IMR-90 (cell line): ENCODE measurements at regions not wholly inside any gene's neighbourhood (a gene's known extent, or its start where the extent isn't known, plus 50 kb on each side); places are given as distances from the start of the nearest gene placed in this dataset.

ENCODE experiments used
- ATAC-seq: fragments of 200-7000 bp; cut with Tn5 transposase; 2 replicates; pipeline ENCODE4 v1.9.1; 2020; ENCODE audit warnings: low read depth, mild to moderate bottlenecking, moderate library complexity
- BruUV-seq: library from RNA; stranded (reverse); fragments of 400-500 nt; replicated peaks from 2 replicates; lab custom pipeline; 2021; lab: Mats Ljungman, UMichigan
- CTCF ChIA-PET: fragments of 300-600 bp; formaldehyde crosslinking; extraction: SDS; loops from one replicate; lab custom pipeline; 2021; ENCODE audit warnings: antibody characterized with exemption; lab: Yijun Ruan, JAX
- POLR2A ChIA-PET: fragments of 300-600 bp; sonication (Branson Sonifier 250); formaldehyde crosslinking; loops from one replicate; lab custom pipeline; 2022; ENCODE audit warnings: antibody characterized with exemption; ENCODE audit not compliant: unreplicated experiment; lab: Charles Lee
- DNase-seq: peaks from one replicate; pipeline ENCODE4 v3.0.0; 2013
- H2AFZ ChIP-seq: replicated peaks from 2 replicates; pipeline ENCODE3; 2013; ENCODE audit warnings: low read length, mild to moderate bottlenecking; ENCODE audit not compliant: poor library complexity
- H2AK5ac ChIP-seq: 2 replicates; pipeline ENCODE4 v1.6.1; 2013; ENCODE audit warnings: low read depth, low read length, inconsistent platforms
- H2AK9ac ChIP-seq: replicated peaks from 2 replicates; pipeline ENCODE3; 2013; ENCODE audit warnings: mild to moderate bottlenecking, low read depth, low read length, moderate library complexity; ENCODE audit not compliant: poor library complexity
- H2BK120ac ChIP-seq: 2 replicates; pipeline ENCODE4 v1.6.1; 2013; ENCODE audit warnings: low read depth, low read length, inconsistent platforms
- H2BK15ac ChIP-seq: 3 replicates; pipeline ENCODE4 v1.6.1; 2013; ENCODE audit warnings: low read depth, low read length, inconsistent platforms
- H2BK20ac ChIP-seq: 2 replicates; pipeline ENCODE4 v1.6.1; 2013; ENCODE audit warnings: low read depth, mild to moderate bottlenecking, inconsistent platforms, low read length, moderate library complexity
- H2BK5ac ChIP-seq: 2 replicates; pipeline ENCODE4 v1.6.1; 2013; ENCODE audit warnings: mild to moderate bottlenecking, low read depth, low read length, inconsistent platforms; ENCODE audit not compliant: poor library complexity, severe bottlenecking
- H3K14ac ChIP-seq: replicated peaks from 2 replicates; pipeline ENCODE4 v1.6.1; 2013; ENCODE audit warnings: low read depth, low read length, inconsistent platforms
- H3K18ac ChIP-seq: 2 replicates; pipeline ENCODE4 v1.6.1; 2013; ENCODE audit warnings: low read depth, low read length, control low read depth
- H3K23ac ChIP-seq: 2 replicates; pipeline ENCODE4 v1.6.1; 2013; ENCODE audit warnings: low read depth, low read length, inconsistent platforms
- H3K27ac ChIP-seq: 2 replicates; pipeline ENCODE4 v1.5.1; 2013; ENCODE audit warnings: mild to moderate bottlenecking, control low read depth, low read length; ENCODE audit not compliant: insufficient read depth
- H3K27me3 ChIP-seq: 2 replicates; pipeline ENCODE4 v1.6.1; 2013; ENCODE audit warnings: low read length; ENCODE audit not compliant: control insufficient read depth, insufficient read depth
- H3K36me3 ChIP-seq: 2 replicates; pipeline ENCODE4 v1.6.1; 2013; ENCODE audit warnings: low read length, mixed read lengths; ENCODE audit not compliant: control insufficient read depth, insufficient read depth
- H3K4ac ChIP-seq: 2 replicates; pipeline ENCODE4 v1.6.1; 2013; ENCODE audit warnings: low read depth, low read length, inconsistent platforms
- H3K4me1 ChIP-seq: 2 replicates; pipeline ENCODE4 v1.6.1; 2013; ENCODE audit warnings: low read length, mixed read lengths; ENCODE audit not compliant: control insufficient read depth, insufficient read depth
- H3K4me2 ChIP-seq: 2 replicates; pipeline ENCODE4 v1.6.1; 2013; ENCODE audit warnings: low read depth, mild to moderate bottlenecking, control low read depth, low read length, moderate library complexity
- H3K4me3 ChIP-seq: 2 replicates; pipeline ENCODE4 v1.5.1; 2013; ENCODE audit warnings: low read depth, mild to moderate bottlenecking, control low read depth, low read length, moderate library complexity; ENCODE audit not compliant: insufficient read depth
- H3K56ac ChIP-seq: 2 replicates; pipeline ENCODE4 v1.6.1; 2013; ENCODE audit warnings: low read length, inconsistent platforms; ENCODE audit not compliant: insufficient read depth; ENCODE audit errors: extremely low read depth
- H3K79me1 ChIP-seq, 2 experiments: 2 replicates each; pipeline ENCODE4 v1.6.1; 2013; ENCODE audit warnings: low read length in 2 of 2, inconsistent platforms in 1 of 2, low read depth in 1 of 2
- H3K9ac ChIP-seq: 2 replicates; pipeline ENCODE4 v1.6.1; 2013; ENCODE audit warnings: low read depth, low read length, control low read depth
- H3K9me1 ChIP-seq: 2 replicates; pipeline ENCODE4 v1.6.1; 2013; ENCODE audit warnings: low read length, inconsistent platforms; ENCODE audit not compliant: insufficient read depth
- H3K9me3 ChIP-seq: 2 replicates; pipeline ENCODE4 v1.6.1; 2013; ENCODE audit warnings: low read length; ENCODE audit not compliant: control insufficient read depth, insufficient read depth
- H4K20me1 ChIP-seq: 2 replicates; pipeline ENCODE4 v1.6.1; 2013; ENCODE audit warnings: low read length, inconsistent platforms; ENCODE audit not compliant: insufficient read depth
- H4K5ac ChIP-seq: 2 replicates; pipeline ENCODE4 v1.6.1; 2013; ENCODE audit warnings: mild to moderate bottlenecking, low read depth, low read length, control low read depth
- H4K8ac ChIP-seq, 2 experiments: 2 replicates each; pipeline ENCODE4 v1.6.1; 2013; ENCODE audit warnings: low read depth in 2 of 2, low read length in 2 of 2, control low read depth in 1 of 2, inconsistent platforms in 1 of 2
- H4K91ac ChIP-seq: 2 replicates; pipeline ENCODE4 v1.6.1; 2013; ENCODE audit warnings: low read depth, low read length, inconsistent platforms; ENCODE audit not compliant: insufficient read depth
- BHLHE40 ChIP-seq: fragments of 150-350 bp; IDR thresholded peaks from 2 replicates; pipeline ENCODE4 v1.6.1; 2016; ENCODE audit warnings: mild to moderate bottlenecking, low read depth, low read length
- CEBPB ChIP-seq: IDR thresholded peaks from 2 replicates; pipeline ENCODE4 v1.6.1; 2012; ENCODE audit warnings: low read depth, low read length, improper control_type of control experiment
- CHD1 ChIP-seq: IDR thresholded peaks from 2 replicates; pipeline ENCODE4 v1.6.1; 2012; ENCODE audit warnings: low read depth, low read length, improper control_type of control experiment
- CTCF ChIP-seq: conservative IDR thresholded peaks from 2 replicates; pipeline ENCODE4 v1.5.1; 2012; ENCODE audit warnings: mild to moderate bottlenecking, low read depth, low read length, improper control_type of control experiment
- ELK1 ChIP-seq: fragments of 150-350 bp; IDR thresholded peaks from 2 replicates; pipeline ENCODE4 v1.6.1; 2016; ENCODE audit warnings: low read depth, mild to moderate bottlenecking, low read length, moderate library complexity, borderline replicate concordance
- FOS ChIP-seq: fragments of 150-350 bp; IDR thresholded peaks from 2 replicates; pipeline ENCODE4 v1.6.1; 2016; ENCODE audit warnings: low read depth, low read length
- MAFK ChIP-seq: IDR thresholded peaks from 2 replicates; pipeline ENCODE4 v1.6.1; 2012; ENCODE audit warnings: low read depth, low read length, improper control_type of control experiment
- MAZ ChIP-seq: IDR thresholded peaks from 2 replicates; pipeline ENCODE4 v1.6.1; 2012; ENCODE audit warnings: low read depth, mild to moderate bottlenecking, low read length, improper control_type of control experiment, moderate library complexity, borderline replicate concordance
- MXI1 ChIP-seq: IDR thresholded peaks from 2 replicates; pipeline ENCODE4 v1.6.1; 2012; ENCODE audit warnings: low read depth, mild to moderate bottlenecking, low read length, moderate library complexity, borderline replicate concordance
- NFE2L2 ChIP-seq: fragments of 150-350 bp; IDR thresholded peaks from 2 replicates; pipeline ENCODE4 v1.6.1; 2016; ENCODE audit warnings: low read depth, mild to moderate bottlenecking, low read length
- POLR2A ChIP-seq: IDR thresholded peaks from 2 replicates; pipeline ENCODE4 v1.6.1; 2012; ENCODE audit warnings: mild to moderate bottlenecking, low read depth, low read length
- RAD21 ChIP-seq: IDR thresholded peaks from 2 replicates; pipeline ENCODE4 v1.6.1; 2012; ENCODE audit warnings: low read length, improper control_type of control experiment
- RCOR1 ChIP-seq: IDR thresholded peaks from 2 replicates; pipeline ENCODE4 v1.6.1; 2012; ENCODE audit warnings: mild to moderate bottlenecking, low read length, improper control_type of control experiment; ENCODE audit not compliant: insufficient replicate concordance
- RFX5 ChIP-seq: IDR thresholded peaks from 2 replicates; pipeline ENCODE4 v1.8.0; 2012; ENCODE audit warnings: low read depth, mild to moderate bottlenecking, low read length, moderate library complexity
- SMC3 ChIP-seq: fragments of 150-350 bp; IDR thresholded peaks from 2 replicates; pipeline ENCODE4 v1.6.1; 2016; ENCODE audit warnings: low read depth, mild to moderate bottlenecking, antibody characterized with exemption, low read length, moderate library complexity
- WGBS, 2 experiments: methylation state at CpG; one replicate each; pipeline versions ENCODE4 v1.1.5 to v1.1.7; 2013; ENCODE audit warnings: missing lambda C conversion rate in 2 of 2; ENCODE audit not compliant: insufficient read length in 1 of 2; ENCODE audit errors: extremely low coverage in 2 of 2; 5-methylcytosine and 5-hydroxymethylcytosine counted together
- dilution Hi-C: fragments of 300-500 bp; cut with HindIII; formaldehyde crosslinking; loops from one replicate; pipeline ENCODE4 v1.14.3; 2018; ENCODE audit warnings: low sequenced_read_pairs; ENCODE audit not compliant: unreplicated experiment
- in situ Hi-C: fragments of 300-500 bp; cut with MboI; formaldehyde crosslinking; loops from 3 replicates; pipeline ENCODE4 v1.14.3; 2019; ENCODE audit warnings: low sequenced_read_pairs, inconsistent platforms, mixed read lengths
- intact Hi-C: fragments of 100-400 bp; cut with micrococcal nuclease; formaldehyde crosslinking; loops from 2 replicates; pipeline ENCODE4 v1.10.0; 2022
- TF ChIP-seq, protein P1 (sequence below): fragments of 150-350 bp; IDR thresholded peaks from 2 replicates; pipeline ENCODE4 v1.6.1; 2017; ENCODE audit warnings: mild to moderate bottlenecking, antibody characterized with exemption, low read length, low read depth

DNA sequence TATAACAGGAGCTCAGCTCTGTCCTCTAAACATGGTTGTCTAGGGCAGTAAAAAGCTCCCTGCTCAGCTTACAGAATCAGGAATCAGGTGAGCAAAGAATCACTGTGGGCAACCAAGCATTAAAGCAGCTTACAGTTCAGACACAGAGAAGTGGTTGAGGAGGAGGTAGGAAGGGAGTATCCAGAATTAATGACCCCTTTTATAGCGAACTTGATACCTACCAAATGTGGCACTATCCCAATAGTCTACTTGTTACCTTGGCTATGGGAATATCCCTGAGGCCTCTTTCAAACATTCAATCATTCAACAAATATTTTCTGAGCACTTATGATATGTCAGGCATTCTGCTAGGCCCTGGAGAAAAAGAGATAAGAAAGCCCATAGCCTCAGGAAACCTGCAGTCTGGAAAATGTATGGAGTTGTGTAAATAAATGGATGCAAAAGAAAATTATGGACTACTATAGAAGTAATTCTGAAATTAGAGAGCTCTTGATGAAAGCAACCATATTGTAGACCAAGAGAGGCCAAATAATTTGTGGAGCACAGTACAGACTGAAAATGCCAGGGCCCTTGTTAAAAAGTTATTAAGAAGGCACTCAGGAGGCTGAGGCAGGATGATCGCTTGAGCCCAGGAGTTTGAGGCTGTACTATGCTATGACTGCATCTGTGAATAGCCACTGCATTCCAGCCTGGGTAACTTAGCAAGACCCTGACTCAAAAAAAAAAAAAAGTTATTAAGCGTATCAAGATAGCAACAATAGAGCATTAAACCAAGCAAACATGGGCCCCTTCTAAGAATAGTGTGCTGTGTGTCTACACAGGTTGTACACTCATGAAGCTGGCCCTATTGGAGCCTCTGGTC, 134.0 kb upstream of the CPSF6 start:
- H3K36me3 ChIP-seq, result no peaks in the 10 kb centered on the region
- H3K4me2 ChIP-seq, result no peak overlapping the region
- peaks cover 6% of the 10 kb centered on the region for H3K27me3 ChIP-seq
- intact Hi-C loops (no loop called here), dilution Hi-C loops (no loop called here), in situ Hi-C loops (no loop called here)
- H2AK5ac ChIP-seq, result no peak overlapping the region
- no peak overlapping the region for H2BK20ac ChIP-seq
- H3K4me1 ChIP-seq, result no peaks in the 10 kb centered on the region
- no peaks in the 10 kb centered on the region for H3K9me1 ChIP-seq
- TF ChIP-seq ELK1 (no peak), CTCF (no peak), RFX5 (no peak), NFE2L2 (no peak), SMC3 (no peak), MAZ (no peak), CEBPB (no peak), BHLHE40 (no peak), CHD1 (no peak), POLR2A (no peak), RCOR1 (no peak), MXI1 (no peak), MAFK (no peak), RAD21 (no peak), FOS (no peak)
- TF ChIP-seq, protein P1, sequence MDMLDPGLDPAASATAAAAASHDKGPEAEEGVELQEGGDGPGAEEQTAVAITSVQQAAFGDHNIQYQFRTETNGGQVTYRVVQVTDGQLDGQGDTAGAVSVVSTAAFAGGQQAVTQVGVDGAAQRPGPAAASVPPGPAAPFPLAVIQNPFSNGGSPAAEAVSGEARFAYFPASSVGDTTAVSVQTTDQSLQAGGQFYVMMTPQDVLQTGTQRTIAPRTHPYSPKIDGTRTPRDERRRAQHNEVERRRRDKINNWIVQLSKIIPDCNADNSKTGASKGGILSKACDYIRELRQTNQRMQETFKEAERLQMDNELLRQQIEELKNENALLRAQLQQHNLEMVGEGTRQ, result no peak
- H2AFZ ChIP-seq, result no peak overlapping the region
- no peak overlapping the region for H3K27ac ChIP-seq
- H3K4me3 ChIP-seq, result no peak overlapping the region
- H2BK5ac ChIP-seq, result no peak overlapping the region
- no peak overlapping the region for H3K4ac ChIP-seq
- no peak overlapping the region for H3K18ac ChIP-seq
- no peak overlapping the region for H4K5ac ChIP-seq
- H4K8ac ChIP-seq, result no peak overlapping the region
- no peaks in the 10 kb centered on the region for H3K9me3 ChIP-seq
- WGBS, 2 experiments, result 89% methylated on average over 1 of the region's 3 CpGs; no CpG with 5 or more reads in 1 of the 2 experiments
- no peak overlapping the region for H2BK120ac ChIP-seq
- H2AK9ac ChIP-seq, result no peak overlapping the region
- no peak overlapping the region for H3K9ac ChIP-seq
- no peak overlapping the region for H3K14ac ChIP-seq
- H2BK15ac ChIP-seq, result no peak overlapping the region
- DNase-seq, result no peak
- H3K79me1 ChIP-seq, result no peaks in the 10 kb centered on the region
- BruUV-seq, result no TSS peak
- ATAC-seq, result no peak
- H4K91ac ChIP-seq, result no peak overlapping the region
- ChIA-PET POLR2A (no interaction called here), CTCF (no interaction called here)
- no peak overlapping the region for H3K56ac ChIP-seq
- no peaks in the 10 kb centered on the region for H4K20me1 ChIP-seq
- H3K23ac ChIP-seq, result no peak overlapping the region
